IPS-NIHi7 (cell line): ENCODE measurements at regions not wholly inside any gene's neighbourhood (a gene's known extent, or its start where the extent isn't known, plus 50 kb on each side); places are given as distances from the start of the nearest gene placed in this dataset.

Experiments
- DNase-seq: peaks from one replicate; pipeline ENCODE4 v3.0.0; 2012; ENCODE audit warnings: mixed read lengths; ENCODE audit errors: extremely low spot score

DNA sequence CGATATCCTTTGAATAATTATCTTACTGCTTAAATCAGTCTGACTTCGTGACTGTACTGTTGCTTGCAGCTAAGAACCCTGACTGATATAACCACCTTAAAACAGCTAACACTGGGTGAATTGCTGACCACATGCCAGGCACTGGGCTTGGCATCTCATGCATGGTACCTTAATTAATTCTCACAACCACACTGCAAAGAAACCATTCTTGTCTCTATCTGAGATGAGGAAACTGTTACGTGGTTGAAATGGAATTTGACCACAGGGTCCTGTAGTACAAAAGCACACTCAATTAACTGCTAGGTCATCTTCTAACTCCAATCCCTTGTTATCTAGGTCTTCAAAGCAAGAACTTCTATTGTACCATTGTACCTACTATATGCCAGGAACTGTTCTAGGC lies 92.7 kb upstream of the PRICKLE2 start:
- no peak for DNase-seq

DNA sequence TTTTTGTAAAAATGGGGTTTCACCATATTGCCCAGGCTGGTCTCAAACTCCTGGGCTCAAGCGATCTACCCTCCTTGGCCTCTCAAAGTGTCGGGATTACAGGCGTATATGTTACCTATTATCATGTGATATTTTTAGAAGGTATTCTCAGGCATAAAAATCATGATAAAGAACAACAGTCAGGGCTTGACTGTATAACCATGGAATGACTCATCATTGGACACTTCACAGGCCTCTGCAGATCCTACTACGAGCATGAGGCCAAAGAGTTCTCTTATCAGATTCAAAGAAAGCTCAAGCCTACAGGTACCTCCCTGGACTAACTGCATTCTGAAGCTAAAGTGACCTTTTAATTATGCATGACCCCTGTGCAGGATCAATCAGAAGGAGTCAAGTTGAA lies 91.7 kb upstream of the PRICKLE2 start:
- DNase-seq: no peak

DNA sequence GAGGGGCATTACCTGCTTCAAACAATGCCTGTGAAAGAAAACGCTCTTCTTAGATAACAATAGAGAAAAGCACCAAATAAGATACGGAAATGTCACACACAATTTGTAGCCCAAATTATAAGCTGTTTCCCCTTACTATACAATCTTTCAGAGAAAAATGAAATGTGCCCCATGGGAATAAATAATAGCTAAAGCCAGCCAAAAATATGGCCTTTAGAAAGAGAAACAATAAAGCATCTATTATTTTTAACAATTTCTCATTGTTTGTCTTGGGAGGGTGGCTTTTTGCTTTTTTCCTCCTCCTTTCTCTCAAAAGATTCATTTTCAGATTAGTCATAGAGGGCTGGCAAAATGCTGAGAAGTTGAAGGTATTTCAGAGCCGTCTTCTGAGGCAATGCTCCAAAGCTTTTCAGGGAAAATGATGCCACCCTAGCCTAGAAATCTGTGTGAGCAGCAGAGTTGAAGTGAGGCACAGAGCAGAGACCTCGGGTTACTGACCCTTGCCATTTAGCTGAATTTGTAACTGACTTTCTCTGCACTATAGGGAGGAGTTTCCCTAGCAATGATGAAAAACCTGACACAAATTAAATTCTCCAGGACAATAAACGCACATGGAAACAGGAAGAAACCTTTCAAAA lies 86.3 kb upstream of the PRICKLE2 start:
- DNase-seq: no peak

DNA sequence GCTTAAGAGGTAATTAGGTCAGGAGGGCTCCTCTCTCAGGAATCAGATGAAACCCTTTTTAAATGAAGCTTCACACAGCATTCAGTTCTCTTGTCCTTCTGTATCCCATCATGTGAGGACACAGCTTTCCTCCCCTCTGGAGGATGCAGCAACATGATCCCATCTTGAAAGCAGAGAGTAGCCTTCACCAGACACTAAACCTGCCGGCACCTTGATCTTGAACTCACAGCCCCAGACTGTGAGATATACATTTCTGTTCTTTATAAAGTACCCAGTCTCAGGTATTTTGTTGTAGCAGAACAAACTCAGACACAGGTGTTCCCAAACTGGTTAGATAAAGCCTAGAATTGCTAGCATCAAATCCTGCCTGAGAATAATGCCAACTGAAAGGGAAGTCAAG lies 83.7 kb upstream of the PRICKLE2 start:
- DNase-seq: no peak

DNA sequence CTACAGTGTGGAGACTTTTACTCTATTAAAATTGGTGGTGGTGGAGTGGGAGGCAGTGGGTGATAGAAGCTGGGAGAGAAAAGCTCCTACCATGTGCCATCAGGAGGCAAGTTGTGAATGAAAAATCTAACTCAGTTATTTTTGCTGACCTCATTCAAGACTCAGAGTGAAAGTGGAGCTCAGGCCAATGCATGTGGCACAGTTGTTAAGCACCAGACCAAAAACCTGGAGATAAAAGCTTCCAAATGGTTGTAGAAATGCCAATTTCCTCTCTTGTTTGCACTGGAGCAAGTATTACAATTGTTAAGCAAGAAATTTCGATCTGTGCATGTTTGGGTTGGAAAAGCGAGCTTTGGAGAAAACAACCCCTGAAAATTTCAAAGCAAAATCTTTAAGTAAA lies 81.5 kb upstream of the PRICKLE2 start:
- DNase-seq: no peak

DNA sequence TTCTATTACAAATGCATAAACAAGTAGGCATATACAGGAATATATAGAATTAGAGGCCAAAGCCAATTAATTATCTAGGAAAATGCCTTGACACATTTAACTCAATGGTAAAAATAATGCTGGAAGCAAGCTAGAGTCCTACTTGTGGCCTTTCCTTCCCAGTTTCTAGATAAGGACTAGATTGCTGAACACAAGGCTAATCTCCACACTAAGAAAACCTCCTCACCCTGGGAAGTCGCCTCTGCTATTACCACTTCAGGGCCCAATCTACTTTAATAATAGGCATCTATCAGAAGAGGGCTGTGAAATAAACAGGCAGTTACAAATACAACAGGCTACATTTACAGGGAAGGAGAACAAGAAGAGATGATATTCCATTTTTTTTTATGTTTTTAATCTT lies 80.5 kb upstream of the PRICKLE2 start:
- no peak for DNase-seq

DNA sequence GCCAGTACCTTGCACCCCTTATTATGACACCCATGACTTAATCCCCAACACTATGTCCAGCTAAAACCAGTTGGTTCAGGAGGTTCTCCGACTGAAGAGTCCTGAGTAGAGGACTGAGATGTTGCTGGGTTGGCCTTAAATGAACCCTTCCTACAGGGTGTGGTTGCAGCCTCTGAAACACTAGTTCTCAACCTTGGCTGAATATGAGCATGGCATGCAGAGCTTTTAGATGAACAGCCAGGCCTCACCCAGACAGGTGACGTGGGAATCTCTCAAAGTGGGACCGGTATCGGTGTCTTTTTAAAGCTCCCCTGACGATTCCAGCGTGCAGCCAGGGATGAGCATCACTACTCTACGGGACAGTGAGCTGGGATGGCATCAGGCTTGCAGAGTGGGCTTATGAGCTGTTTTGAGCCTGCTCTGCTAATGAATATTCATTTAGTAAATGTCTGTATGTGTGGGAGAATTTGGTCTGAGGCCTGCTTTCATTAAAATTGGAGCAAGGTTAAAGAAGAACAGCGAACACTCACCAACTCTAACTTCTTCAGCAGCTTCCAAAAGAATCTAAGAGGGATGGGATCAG lies 79.7 kb upstream of the PRICKLE2 start:
- no peak for DNase-seq

DNA sequence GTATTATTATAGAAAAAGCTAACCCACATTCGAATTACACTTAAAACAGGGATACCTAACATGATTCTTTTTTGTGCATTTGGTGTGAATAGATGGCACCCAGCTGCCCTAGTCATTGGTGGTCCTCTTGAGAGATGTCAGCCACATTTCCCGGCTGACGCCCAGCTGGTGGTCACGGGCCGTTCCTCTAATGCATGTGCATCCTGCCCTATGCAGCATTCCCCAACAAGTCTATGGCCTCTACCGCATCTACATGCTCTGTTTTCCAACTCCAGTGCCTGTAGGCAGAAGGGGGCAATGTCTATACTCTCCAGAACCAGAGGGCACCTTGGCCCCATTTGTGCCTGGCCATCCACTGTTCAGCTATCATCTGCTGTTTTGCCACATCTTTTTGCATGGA lies 78.6 kb upstream of the PRICKLE2 start:
- no peak for DNase-seq

DNA sequence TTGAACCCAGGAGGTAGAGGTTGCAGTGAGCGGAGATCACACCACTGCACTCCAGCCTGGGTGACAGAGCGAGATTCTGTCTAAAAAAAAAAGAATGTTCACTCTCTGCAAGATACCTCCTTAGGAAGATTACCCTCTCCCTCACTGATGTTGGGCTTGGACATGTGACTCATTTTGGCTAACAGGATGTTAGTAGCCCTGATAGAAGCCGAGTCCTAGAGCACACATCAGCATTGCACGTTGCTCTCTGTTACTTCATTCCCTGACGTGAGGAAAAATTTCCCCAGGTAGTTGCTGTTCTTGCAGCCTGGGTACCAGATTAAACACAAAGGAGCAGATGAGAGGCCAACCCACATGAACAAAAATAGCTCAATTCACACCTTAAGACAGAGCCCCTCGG lies 78.1 kb upstream of the PRICKLE2 start:
- DNase-seq: no peak

DNA sequence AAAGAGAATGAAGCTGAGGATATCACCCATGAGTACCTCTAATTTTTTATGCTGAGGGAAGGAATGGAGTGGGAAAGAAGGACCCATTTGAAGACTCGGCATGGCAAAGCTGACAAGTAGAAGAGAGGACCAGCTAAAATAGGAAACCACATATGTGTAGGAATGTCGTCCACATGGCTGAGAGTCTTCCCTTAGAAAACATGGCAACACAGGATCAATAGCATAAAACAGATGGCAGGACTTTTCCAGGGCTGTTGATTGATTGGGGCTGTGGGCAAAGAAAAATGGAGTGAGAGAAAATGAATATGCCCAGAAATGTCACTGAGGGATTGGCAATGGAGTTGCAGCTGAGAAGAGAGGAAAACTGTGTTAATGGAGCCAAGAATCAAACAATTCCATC lies 76.2 kb upstream of the PRICKLE2 start:
- DNase-seq: no peak

DNA sequence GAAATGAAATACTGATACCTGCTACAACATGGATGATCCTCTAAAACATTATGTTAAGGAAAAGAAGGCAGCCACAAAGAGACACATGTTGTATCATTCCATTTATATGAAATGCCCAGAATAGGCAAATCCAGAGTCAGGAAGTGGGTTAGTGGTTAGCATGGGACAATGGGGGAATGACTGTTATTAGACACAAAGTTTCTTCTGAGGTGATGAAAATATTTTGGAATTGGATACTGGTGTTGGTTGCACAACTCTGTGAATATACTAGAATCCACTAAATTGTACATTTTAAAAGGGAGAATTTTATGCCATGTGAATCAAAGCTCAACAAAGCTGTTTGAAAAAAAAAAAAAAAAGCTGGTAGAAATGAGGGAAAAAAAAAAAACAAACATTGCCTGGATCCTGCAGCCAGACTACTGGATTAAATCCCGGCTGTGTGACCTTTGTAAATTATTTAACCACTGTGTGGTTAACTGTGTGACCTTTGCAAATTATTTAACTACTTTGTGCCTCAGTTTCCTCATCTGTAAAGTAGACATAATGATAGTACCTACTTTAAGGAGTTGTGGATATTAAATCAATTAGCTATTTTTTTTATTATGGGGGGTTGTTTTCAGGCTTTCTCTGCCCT lies 75.6 kb upstream of the PRICKLE2 start:
- DNase-seq: no peak

DNA sequence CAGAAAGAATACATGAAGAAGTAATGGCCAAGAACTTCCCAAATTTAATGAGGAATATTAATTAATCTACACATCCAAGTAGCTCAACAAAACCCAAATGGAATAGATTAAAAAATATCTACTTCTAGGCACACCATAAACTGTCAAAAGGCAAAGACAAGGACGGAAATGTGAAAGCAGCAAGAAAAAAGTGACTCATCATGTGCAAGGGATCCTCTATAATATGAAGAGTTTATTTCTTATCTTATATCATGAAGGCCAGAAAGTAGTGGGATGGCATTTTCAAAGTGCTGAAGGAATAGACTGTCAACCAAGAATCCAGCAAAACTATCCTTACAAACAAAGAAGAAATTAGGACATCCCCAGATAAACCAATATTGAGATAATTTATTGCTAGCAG lies 73.9 kb upstream of the PRICKLE2 start:
- no peak for DNase-seq

DNA sequence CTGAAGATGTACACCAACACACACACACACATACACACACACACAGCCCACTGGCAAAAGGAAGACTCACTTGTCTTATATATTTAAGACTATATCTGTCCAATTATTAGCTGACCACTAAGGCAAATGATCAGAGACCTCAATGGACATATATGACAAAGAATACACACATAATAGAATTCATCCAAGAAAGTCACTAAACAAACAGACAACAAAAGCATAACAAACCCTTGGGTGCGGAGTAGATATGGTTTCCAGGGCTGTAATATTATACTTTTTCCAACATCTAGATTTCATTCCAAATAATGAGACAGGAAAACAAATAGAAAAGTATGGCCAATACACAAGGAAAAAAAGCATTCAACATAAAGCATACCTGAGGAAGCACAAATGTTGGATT lies 72.3 kb upstream of the PRICKLE2 start:
- no peak for DNase-seq

DNA sequence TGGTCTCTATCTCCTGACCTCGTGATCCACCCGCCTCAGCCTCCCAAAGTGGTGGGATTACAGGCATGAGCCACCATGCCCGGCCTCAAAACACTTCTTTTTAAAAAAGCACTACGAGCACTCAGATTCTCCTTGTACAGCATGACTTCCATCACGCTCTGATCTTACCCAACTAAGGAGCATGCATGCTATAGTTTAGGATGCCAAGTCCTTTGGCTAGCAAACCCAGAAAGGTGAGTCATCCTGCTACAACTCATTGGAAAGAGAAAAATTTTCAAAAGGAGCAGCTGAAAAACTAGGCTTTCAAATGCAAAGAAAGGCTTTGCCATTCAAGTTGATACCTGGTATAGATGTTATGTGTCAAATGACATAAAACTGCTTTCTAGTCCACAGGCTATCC lies 70.3 kb upstream of the PRICKLE2 start:
- DNase-seq: no peak

DNA sequence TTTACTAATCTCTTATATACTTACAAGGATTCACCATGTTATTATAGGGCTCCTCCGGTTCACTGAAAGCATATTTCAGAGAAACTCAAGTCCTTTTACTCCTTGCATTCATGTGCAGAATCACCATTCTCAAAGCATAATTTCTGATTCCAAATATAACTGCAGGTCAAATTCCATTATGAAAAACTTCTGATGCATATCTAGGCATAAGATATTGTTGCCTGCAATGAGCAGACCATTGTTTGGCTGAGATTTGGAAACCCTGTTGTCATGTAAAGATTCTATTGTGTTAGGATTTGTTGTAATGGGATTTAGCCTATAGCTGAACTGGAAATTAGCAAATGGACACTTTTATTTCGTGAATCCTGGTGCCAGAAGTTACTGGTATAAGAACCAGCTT lies 69.5 kb upstream of the PRICKLE2 start:
- DNase-seq: no peak

DNA sequence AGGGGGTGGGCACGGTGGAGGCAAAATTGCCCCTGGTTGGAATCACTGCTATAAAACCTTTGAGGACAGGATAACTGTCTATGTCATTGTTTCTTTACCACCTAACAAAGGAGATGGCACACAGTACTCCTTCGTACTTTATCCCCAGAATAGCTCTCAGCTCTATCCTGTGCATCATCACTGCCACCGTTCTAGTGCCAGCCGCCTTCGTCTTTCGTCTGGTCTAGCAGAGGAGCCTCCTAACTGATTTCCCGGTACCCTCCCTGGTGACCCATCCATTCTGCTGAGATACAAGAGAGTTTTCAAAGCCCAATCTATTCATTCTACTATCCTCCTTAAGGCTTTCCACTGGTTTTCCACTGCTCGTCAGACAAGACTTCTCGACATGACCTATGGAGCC lies 67.9 kb upstream of the PRICKLE2 start:
- no peak for DNase-seq

DNA sequence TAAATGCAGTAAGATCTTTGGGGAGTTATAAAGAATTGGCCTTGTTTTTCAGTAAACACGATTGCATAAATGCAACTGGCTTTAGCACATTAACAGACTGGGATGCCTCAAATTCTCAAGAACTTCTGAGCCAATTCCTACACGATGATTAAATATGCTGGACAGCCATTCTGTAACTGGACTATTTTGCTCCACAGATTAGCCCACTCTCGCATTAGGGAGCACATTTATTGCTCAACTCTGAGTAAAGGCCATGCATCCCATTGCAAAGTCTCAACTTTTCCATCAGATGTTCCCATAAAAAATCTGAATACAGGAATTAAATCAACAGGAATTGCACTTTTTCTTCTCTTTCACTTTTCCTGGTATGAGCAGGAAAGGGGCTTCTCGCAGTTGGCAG lies 66.7 kb upstream of the PRICKLE2 start:
- DNase-seq: no peak

DNA sequence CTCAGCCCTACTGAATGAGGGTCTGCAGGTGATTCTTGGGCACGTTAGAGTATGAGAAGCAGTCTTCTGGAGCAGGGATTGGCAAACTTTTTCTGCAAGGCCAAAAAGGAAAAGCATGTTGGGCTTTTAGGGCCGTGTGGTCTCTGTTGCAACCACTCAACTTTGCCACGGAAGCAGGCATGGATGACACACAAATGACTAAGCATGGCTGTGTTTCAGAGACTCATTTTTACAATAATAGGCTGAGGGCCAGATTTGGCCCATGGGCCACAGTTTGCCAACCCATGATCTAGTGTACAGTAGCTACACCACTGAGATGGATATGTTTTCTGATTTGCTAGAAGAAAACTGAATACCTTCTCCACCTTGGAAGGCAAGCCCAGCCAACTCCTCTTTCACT lies 66.1 kb upstream of the PRICKLE2 start:
- no peak for DNase-seq

DNA sequence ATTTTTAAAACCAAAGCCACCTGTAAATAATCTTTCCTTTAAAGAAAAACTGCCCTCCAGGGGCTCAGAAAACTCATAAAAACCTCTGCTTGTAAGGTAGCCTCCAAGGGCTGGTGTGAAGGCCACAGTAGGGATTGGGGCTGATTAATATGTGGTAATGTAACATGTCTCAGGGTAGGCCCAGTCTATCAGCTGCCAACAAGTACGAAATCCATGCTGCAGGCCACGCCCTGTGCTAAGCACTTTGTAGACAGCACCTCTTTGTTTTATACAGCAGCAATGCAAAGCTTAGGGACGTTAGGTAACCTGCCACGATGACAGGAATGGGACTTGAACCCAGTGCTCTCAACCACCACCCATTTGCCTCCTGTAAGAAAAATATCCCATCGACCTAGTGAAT lies 65.6 kb upstream of the PRICKLE2 start:
- DNase-seq: no peak

DNA sequence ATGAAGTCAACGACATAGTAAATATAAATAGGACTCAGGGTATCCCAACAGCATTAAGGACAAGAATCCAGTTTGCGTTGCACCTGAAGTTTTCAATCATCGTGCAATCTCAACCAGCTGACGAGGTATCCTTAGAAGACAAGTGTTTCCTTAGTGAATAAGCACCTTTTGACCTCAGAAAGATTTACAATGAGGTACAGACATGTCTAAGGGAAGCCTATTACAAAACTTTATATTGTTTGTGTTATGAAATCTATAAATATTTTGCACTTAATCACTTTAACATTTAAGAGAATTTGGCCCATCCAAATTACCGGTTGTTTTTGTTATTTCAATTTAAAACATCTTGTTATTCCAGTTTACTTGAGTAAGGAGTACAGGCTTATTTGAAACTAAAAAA lies 64.9 kb upstream of the PRICKLE2 start:
- no peak for DNase-seq

DNA sequence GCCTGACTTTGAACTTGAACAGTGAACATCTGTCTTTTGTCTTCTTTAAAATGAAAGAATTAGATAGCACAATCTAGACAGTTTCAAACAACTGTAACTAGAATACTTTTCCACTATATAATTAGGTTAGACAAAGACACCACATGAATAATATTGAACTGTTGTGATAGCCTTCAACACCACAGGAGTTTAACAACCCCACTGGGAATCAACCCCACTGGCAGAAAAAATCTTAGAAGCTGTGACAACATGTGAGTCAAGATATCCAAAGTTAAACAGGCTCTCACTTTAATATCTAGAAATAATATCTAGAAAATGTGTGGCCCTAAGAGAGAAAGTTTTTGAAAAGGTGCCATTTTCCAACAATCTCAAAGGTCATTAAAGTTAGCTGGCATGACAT lies 64.4 kb upstream of the PRICKLE2 start:
- no peak for DNase-seq

DNA sequence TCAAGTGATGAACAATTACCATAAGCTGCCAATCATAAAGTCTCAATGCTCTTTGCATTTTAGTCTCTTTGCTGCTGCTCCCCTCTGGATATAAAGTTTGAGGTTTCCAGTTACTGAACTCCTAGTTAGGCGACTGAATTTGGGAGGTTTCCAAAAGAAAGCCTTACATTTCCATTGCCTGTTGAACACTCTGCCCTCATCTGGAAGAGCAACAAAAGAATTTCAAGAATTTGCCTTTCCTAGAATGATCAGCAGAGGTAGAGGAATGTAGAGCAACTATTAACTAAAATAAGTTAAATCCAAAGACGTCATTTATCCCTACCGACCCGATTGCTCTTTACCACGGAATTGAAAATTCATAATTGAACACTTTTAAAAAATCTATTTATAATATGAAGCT lies 53.4 kb upstream of the PRICKLE2 start:
- no peak for DNase-seq

DNA sequence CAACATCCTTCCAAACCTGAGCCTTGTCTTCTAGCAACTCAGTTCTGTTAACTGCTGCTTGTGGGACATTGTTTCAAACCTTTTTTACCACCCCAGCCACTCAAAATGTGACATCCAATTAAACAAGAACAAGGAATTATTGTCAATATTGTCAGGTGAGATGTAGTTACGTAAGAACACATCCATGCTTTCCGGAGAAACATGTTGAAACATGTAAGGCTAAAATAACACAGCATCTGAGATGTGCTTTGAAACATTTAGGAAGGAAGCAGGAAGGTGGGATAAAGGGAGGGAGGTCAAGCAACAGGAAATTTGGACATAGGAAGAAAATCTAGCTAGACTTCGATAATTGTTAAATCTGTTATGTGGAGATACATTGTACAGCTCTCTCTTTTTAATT lies 50.9 kb upstream of the PRICKLE2 start:
- DNase-seq: no peak
